ENCODE measurements at regions not wholly inside any gene's neighbourhood (a gene's known extent, or its start where the extent isn't known, plus 50 kb on each side); places are given as distances from the start of the nearest gene placed in this dataset.
"Not testable (repeated sequence)": the region's sequence is repeated elsewhere in the genome, so short reads cannot be mapped to it uniquely, and the experiment has no call there.

DNA sequence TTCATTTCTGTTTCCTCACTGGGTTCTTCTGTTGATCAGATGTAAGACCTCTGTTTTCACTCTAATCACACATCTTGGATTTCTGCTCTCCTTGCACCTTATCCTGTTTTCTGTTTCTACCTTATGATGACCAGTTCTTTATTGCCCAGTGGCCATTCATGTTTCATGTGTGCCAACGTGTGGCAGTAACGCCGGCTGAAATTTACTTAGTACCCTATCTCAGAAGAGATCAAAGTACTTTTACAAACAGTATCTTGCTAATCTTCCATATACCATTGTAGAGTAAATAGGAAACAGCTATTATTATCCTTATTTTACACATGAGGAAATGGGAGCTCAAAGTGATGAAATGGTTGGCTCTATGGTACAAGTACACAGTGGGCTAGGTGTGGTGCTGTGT lies 74.0 kb downstream of the GATA3 start:
- DNase-seq, result no peak

DNA sequence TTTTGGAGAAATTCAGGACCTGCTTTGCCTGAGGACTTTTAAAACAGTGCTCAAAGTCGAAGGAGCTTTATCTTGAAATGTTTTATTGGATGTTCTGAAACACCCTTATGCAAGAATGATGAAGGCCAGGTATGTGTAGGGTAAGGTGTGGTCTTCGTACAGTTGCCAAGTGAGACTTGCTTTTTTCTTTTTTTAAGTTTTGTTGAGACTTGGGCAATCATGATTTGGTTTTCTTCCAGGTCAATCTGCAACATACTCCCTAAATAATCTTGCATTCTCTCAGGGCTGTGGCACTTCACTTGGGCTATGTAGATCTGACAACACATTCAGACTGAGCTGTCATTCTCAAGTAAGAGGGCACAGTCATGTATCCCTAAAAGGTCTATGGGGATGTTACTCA lies 75.0 kb downstream of the GATA3 start:
- DNase-seq, result no peak

DNA sequence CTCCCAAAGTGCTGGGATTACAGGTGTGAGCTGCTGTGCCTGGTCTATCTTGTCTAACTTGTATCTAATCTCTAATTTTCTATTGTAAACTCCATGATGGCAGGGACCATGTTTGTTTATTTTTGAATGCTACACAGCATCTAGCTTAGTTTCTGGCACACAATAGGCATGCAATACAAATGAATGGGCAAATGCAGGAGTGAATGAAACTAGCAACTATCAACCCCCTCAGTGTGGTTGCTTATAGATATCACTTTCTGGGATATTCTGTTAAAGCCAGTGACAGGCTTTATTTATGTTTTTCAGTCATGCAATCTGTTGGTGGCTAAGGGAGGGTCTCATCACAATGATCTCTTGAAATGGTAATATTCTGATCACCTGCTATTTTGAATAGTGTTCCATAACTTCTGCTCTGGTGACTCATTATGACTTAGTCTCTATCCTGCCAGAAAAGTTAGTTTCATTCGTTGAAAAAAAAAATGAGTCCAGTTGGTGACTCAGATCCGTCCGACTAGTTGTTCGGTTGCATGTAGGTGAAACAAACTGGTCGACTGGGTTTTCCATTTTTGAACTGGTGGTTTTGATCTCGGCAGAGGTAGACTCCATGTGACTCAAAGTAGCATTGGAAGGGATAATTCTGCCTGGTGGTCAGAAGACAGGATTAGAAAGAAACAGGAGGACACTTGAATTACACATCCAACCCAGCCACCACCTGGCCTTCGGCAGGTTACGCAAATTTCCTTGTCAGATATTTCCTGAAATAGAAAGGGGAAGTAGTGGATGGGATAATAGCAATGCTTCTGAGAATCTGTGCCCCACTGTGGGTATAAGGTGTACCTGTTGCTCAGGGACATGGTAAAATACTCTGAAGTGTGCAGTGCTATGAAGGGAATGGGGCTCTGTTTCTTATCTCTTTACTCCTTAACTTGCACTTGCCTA lies 76.8 kb downstream of the GATA3 start:
- DNase-seq, result no peak

DNA sequence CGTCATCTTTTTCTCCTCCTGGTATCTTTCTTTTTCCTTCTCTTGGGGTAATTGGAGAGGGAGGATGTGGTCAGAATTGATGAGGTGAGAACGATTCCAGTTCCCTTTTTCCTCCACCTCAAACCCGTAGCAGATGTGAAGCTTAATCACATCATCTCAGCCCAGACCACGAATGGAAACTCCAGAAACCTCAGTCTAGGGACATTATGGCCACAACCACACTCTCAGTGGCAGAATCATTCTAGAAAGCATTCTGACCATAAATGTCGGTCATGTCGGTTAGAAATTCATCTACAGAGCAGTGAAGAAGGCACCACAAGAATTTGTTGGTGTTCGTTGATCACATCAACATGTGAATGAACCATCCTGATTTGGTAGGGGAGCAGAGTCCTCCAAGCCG lies 78.7 kb downstream of the GATA3 start:
- no peak for DNase-seq

DNA sequence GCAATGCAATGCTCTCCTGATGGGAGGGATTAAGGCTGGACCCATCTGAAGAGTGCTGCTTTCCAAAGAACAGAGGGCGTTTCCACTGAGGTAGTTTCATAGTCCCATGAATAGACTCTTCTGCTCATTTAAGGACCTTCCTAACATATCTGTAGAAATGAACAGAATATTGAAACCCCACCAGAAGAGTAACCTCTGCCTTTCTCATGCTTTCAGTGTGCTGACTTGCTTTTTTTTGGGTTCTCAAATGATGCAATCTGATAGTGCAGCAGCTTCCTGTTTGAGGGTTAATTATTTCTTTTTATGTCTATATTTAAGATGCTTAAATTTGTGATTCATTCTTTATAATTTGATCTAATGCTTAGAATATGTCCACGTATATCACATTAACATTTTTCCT lies 82.2 kb downstream of the GATA3 start:
- DNase-seq, result no peak

DNA sequence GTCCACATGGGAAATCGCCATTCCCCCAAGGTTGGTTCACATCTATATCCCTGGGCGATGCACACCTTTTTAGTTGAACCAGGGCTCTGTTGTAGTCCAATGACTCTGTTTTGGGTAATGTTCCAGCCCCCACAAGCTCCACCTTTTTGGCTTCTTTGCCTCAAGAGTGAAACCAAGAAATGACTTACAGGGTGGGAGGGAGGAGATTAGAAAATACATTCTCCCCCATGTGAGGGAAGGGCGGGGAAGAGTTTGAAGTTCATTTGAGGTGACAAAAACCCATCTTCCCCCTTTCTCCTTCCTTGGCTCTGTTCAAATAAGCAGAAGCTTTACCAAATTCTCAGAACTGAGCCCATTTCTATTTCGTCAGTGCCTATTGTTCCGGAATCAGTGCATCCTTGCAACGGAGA lies 82.8 kb downstream of the GATA3 start:
- no peak for DNase-seq

DNA sequence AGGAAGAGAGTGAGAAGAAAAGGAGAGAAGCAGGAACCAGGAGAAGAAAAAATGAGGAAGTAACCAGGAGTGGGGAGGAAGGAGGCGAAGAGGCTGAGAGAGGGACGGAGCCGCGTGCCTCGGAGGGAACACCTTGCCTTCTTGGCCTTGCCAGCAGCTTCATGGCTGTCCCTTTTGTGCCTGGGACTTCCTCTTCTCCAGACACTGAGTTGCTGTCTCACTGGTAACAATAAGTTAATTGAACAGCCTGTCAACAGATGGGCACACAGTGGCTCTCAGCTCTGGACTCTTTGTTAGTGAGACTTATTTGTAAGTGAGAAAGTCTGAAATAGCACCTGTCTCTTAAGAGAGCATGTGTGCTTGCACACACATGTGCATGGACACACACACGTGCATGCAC lies 83.2 kb downstream of the GATA3 start:
- DNase-seq, result no peak

DNA sequence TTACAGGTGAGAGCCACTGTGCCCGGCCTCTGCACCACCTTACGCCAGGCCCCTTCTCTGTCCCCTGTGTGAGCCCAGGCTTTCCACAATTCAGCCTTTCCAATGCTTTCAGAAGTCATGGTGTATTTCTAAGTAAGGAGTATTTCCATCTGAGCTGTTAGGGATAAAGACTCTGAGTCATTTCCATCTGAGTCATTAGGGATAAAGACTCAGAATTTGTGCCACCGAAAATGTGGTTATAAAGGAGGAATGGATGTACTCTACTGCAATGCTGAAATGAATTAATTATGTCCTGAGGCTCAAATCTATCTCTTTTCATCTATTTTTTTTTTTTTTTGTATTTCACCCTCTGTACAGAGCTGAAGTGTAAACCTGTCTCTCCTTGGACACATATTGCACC lies 84.0 kb downstream of the GATA3 start:
- no peak for DNase-seq

DNA sequence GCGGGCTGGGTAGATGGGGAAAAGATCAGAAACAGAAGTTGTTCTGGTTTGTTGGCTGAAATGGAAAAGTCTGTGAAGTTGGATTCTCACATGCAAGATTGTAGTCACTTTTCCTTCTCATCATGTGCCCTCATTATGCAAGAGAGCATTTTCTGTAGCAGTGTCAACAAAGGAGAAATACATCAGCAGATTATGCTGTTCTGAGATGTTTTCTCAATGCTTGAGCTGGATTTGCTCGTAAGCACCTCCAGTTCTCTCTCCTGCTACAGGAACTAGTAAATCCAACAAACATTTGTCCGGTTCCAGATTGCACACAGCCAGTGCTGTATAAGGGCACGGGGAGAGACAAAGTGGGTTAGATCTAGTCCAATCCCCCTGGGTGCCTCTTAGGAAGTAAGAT lies 90.0 kb downstream of the GATA3 start:
- DNase-seq, result no peak

DNA sequence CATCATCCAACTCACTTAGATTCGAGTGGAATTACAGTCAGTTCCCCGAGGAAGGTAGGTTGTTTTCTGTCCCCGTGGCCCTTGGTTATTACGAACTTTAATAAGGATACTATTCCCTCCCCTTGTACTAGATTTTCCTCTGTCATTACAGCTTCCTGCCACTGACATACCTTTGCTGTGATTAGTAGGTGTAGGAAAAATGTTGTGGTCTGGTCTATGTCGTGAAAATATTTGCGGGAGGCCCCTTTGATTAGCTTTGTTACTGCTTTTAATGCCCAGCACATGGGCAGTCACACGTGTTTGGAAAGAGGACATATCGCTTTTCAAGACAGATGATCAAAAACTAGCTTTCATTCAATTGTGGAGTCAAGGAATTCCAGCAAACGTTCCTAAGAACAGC lies 92.2 kb downstream of the GATA3 start:
- no peak for DNase-seq

DNA sequence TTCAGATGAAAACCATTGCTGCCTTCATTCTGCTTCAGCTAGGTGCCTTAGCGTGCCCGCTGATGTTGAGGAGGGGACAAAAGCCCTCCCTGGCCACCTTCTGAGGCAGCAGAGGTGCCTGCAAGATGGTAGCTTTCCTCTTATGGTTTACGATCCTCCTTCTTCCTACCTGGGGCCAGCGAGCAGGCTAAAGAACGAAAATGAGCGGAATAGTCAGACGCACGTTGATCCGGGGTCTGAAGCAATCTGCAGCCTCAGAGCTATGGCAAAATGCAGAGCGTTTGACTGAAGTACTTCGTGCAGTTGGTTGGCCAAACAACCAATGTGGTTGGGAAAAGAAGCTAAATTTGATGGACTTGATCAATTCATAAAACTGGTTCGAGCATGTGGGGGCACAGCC lies 95.5 kb downstream of the GATA3 start:
- DNase-seq, result no peak

DNA sequence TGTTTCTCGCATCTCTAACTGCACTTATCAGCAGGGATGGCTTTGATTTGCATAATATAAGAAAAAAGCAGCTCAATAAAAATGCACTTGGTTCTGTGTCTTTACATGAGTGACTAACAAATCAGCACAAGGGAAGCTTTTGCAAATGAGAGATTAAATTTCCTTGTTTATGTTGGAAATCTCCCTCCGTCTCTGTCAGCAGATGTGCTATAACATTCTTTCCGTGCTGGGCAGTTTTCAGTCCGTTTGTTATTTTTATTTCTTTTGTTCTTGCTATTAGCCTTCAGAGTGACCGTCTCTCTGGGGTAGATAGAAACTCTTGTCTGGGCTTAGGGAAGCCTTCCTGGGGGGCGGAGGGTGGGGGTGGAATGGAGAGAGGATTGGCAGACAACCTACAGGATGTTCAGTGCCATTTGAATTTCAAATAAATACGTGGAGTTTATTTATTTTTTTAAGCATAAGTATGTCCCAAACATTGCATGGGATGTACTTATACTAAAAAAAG lies 96.0 kb downstream of the GATA3 start:
- DNase-seq, result no peak

DNA sequence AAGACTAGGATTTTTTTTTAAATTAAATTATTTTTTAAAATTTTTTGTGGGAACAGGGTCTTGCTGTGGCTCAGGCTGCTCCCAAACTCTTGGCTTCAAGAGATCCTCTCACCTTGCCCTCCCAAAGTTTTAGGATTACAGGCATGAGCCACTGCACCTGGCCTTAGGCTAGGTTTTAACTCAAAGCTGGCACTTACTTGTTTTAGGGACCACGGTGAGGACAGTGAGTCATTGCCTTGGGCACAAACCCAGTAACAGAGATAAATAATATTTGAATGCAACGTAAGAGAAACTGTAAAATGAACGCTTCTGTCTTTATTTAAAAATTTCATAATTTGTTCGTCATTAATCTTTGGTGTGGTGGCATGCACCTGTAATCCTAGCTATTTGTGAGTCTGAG lies 96.6 kb downstream of the GATA3 start:
- no peak for DNase-seq

DNA sequence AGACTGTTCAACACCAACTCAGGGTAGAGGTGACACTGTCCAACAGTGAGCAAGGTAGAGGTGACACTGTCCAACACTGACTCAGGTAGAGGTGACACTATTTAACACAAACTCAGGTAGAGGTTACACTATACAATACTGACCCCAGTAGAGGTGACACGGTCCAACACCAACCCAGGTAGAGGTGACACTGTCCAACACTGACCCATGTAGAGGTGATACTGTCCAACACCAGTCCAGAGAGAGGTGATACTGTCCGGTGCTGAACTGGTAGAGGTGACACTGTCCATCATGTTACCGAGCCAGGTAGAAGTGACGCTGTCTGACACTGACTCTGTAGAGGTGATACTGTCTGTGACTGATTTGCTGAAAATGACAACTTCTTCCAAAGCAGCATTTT lies 102.4 kb downstream of the GATA3 start:
- DNase-seq, result no peak

DNA sequence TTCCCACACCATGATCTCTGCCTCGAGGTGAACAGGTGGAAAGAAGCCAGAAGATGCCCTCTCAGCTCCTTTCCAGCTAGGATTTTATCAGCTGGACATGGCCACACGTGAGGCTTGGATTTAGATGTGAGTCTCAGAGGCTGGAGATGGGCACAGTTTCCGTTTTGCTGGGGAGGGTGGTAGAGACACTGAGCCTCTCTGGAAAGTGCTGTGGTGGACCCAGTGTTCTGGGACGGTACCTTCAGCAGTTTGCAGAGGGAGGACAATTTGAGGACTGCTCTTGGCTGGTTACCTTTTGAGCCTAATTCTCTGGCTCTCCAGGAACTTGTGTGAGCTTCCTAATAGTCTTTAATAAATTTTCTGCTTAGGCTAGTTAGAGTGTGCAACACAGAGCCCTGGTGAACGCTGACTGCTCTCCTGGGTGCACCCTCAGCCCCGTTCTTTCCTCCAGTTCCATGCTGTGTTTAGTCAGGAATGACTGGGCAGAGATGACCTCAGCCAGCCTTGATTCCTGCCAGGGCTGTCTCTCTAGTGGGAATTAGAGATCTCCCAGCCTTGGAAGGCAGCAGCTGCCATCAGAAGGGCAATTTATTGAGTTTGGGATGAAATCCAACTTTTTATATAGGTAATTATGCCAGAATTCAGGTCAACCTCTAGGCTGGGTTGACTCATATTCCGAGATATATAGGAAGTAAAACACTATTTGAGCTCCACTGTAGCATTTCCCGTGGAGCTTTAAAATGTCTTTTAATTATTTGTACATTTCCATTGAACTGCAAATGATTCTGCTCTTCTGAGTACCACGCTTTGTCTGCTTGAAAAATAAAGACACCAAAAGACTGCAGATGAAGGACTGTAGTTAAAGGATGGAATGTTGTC lies 103.9 kb downstream of the GATA3 start:
- DNase-seq, result no peak

DNA sequence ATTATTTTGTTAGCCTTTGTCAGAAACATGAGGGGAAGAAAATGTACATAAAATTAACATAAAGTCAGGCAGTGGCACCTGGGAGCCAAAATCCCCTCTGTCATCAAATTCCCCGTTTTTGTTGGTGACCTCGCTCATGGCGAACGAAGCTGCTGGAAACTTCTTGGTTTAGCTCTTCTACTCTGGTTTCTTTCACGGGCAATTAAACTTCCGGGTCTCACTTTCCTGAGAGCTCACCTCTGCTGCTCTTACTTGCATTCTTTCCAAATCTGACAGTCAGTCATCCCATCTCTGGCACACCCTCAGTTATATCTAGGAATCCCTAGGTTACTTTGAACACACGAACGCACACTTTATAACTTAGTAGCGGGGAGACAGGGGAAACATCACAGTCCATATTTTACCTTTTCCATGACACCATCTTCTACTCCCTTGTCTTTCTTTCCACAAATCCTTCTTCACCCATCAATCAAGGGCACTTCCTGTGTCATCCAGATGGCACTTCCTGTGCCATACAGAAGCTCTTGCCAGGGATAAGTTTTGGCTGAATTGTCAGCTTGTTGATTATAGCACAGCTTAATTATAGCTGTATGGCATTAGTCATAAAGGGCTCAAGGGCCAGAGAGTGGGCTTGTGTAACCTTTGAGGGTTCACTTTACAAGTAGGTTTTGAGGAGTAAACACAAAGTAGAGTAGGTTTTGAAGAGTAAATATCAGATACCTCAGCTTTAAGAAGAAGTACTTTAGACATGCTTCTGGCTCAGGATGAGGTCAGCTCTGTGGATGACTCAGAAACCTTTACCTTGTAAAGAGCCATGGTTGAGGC lies 105.1 kb downstream of the GATA3 start:
- DNase-seq, result no peak

DNA sequence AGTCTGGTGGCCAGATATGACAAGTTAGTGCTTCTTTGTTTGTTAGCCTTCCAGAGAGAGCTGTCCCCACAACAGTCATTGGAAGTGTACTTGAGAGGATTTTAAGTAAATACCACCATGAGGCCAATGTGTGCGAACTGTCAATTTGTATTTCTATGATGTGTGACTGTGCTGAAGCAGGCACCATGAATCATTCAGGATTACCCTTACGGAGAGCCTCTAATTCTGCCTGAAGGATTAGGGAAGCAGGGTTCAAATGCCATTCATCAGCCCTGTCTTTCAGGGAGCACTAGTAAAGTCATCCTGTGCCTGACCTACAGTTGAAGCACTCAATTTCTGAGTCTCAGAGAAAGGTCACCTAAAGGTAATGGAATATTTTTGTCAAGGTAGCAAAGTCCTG lies 109.3 kb downstream of the GATA3 start:
- DNase-seq, result no peak

DNA sequence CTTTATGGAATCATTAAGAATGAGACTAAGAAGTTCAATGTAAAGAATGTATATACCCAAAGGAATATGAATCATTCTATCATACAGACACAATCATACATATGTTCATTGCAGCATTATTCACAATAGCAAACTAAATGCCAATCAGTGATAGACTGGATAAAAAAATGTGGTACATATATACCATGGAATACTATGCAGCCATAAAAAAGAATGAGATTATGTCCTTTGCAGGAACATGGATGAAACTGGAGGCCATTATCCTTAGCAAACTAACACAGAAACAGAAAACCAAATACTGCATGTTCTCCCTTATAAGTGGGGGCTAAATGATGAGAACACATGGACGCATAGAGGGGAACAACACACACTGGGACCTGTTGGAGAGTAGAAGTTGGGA lies 110.2 kb downstream of the GATA3 start:
- DNase-seq, result not testable (repeated sequence)

DNA sequence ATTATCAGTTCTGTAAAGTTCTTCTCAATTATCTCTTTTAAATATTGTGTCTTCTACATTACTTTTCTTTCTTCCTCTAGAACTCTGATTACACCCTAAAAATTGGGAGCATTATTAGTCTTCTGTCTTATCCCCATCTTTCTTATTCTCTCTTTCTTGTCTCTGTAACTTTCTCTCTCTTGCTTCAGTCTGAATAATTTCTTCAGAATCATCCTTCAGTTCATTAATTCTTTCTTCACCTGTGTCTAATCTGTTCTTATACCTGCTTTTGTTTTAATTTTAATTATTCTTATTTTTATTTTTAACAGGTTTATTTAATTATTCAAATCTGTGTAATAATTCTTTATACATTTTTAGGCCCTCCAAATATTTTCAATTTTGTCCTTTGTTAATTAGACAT lies 114.3 kb downstream of the GATA3 start:
- no peak for DNase-seq

DNA sequence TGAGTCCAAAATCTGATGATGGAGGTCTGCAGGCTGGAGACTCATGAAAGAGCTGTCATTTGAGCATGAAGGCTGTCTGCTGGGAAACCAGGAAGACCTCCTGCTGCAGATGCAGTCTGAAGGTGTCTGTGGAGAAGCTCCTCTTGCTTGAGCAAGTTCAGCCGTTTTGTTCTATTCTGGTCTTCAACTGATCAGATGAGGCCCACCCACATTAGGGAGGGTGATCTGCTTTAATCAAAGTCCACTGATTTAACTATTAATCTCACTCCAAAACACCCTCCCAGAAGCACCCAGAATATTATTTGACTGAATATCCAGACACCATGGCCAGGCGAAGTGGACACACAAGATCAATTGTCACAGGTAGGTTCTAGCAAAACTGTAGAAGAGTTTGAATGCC lies 116.5 kb downstream of the GATA3 start:
- no peak for DNase-seq

DNA sequence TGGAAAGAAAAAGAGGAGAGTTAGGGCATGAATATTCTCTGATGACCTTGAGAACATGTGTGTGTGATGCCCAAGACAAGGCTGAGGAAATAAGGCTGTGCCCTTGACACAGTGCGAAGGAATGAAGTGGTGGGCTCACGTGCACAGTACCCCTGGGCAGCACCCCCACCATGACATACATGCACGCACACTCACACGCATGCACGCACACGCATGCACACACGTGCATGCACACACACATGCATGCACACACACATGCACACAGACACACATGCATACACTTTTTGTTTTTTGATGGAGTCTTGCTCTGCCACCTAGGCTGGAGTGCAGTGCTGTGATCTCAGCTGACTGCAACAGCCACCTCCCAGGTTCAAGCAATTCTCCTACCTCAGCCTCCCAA lies 118.1 kb downstream of the GATA3 start:
- no peak for DNase-seq

DNA sequence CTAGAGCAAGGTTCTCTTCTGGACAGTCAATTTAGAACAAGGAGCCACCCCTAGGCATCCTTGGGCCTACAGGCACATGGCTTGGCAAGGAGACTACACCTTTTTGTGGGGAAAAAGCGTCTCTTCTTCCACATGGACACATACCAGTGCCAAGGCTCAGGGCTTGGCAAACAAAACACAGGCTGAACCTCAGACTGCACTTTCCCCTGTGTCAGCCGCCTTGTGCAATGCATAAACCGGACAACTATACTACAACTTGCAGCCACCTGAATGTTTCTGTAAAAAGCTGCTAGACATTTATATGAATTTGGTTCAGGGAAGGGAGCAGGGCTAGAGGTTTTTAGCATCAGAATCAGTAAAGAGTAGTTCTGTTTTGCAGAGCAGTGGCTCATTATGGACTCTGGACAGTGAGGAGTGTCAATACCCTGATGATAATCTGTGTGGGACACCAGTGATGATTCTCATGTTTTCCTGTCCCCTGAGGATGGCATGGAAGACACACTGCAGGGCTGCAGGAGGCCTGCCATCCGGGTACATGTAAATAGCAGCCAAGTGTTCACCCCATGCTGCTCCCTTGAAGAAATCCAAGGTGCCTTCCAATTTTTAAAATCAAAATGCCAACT lies 118.9 kb downstream of the GATA3 start:
- no peak for DNase-seq
